ENCODE measurements at regions not wholly inside any gene's neighbourhood (a gene's known extent, or its start where the extent isn't known, plus 50 kb on each side); places are given as distances from the start of the nearest gene placed in this dataset.

DNA sequence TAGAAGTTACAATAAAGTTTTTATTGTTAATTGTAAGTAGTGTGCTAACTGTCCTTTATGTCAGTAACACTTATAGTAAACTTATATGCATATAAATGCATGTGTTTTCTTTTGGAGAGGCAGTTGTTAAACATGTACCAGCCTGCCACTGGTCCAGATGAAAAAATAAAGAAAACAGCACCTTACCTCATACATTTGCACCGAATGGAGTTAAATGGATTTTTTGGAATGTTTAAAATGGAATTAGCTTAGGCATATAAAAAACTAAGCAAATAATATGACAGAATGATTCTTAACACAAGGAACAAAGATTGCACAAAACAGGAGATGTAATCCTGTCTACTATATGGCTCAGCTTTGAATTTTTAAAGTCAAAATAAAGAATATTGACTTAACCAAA lies 50.2 kb upstream of the ALDH1A3 start:
- ATAC-seq: no peak
- H3K4me3 ChIP-seq: no peak overlapping the region
- H3K4me2 ChIP-seq: no peak overlapping the region
- H3K27me3 Mint-ChIP-seq (ENCODE audit: insufficient read depth, low read depth, poor library complexity): no peaks in the 10 kb centered on the region
- H3K27ac ChIP-seq (ENCODE audit: low read depth): no peak overlapping the region
- H3F3A ChIP-seq (replicated peaks; ENCODE audit: low read depth): no peaks in the 10 kb centered on the region
- no peaks in the 10 kb centered on the region for H3K36me3 Mint-ChIP-seq (ENCODE audit: low read depth)
- H3K79me2 ChIP-seq (replicated peaks; ENCODE audit: insufficient read depth): no peaks in the 10 kb centered on the region
- H3K4me3 Mint-ChIP-seq: no peak overlapping the region
- no peaks in the 10 kb centered on the region for H3K27me3 ChIP-seq (ENCODE audit: insufficient read depth)
- no peak for TF ChIP-seq POLR2AphosphoS5 (IDR thresholded peaks at IDR 0.05; ENCODE audit: low read depth)
- TF ChIP-seq EZH2 (IDR thresholded peaks at IDR 0.05; ENCODE audit: low read depth, unreplicated experiment): no peak
- no peaks in the 10 kb centered on the region for H4K20me1 ChIP-seq (replicated peaks; ENCODE audit: insufficient read depth)
- no peak overlapping the region for H2AFZ ChIP-seq
- H3K9me2 ChIP-seq (ENCODE audit: insufficient read depth): no peaks in the 10 kb centered on the region
- no peaks in the 10 kb centered on the region for H3K4me1 Mint-ChIP-seq
- H3K36me3 ChIP-seq (ENCODE audit: insufficient read depth): no peaks in the 10 kb centered on the region
- DNase-seq (ENCODE audit: low spot score): no peak
- H3K27ac Mint-ChIP-seq: no peak overlapping the region
- peaks cover 4% of the 10 kb centered on the region for H3K9me3 Mint-ChIP-seq
- H3K4me1 ChIP-seq (ENCODE audit: insufficient read depth): no peaks in the 10 kb centered on the region

Data from GM23338 (cell line).